ENCODE measurements at regions not wholly inside any gene's neighbourhood (a gene's known extent, or its start where the extent isn't known, plus 50 kb on each side); places are given as distances from the start of the nearest gene placed in this dataset.

GRCh38 chr9:104256696-104257062 lies 162.6 kb downstream of the SMC2 start:
- DNase-seq = no peak

GRCh38 chr9:104258296-104259011 lies 164.3 kb downstream of the SMC2 start:
- Histone ChIP-seq H3K9me3 (ENCODE audit: control extremely low read depth in 1 of 5, control insufficient read depth in 4 of 5, insufficient read depth in 2 of 5, low read depth in 1 of 5, low read length in 4 of 5) (peaks cover 0 to 3% (median 0%) of the 10 kb centered on the region in 5 experiments), H3K36me3 (ENCODE audit: control insufficient read depth in 4 of 4, insufficient read depth in 4 of 4, low read length in 3 of 4) (no peaks in the 10 kb centered on the region), H3K27me3 (replicated peaks in 2 of 5; ENCODE audit: control insufficient read depth in 4 of 5, insufficient read depth in 5 of 5, low read length in 4 of 5) (peaks cover 0 to 3% (median 0%) of the 10 kb centered on the region in 5 experiments), H3K4me1 (ENCODE audit: control extremely low read depth in 1 of 4, control insufficient read depth in 4 of 4, insufficient read depth in 4 of 4, low read length in 3 of 4) (no peaks in the 10 kb centered on the region), H3K4me3 (ENCODE audit: control insufficient read depth in 1 of 7, extremely low read depth in 1 of 7, insufficient read depth in 4 of 7, low read depth in 2 of 7, low read length in 6 of 7) (no peak overlapping the region), H3K27ac (ENCODE audit: insufficient read depth in 1 of 2, low read depth in 1 of 2, low read length in 2 of 2, poor library complexity in 1 of 2, severe bottlenecking in 2 of 2) (no peak overlapping the region)
- 15% methylated on average over 10 of the region's 10 CpGs for WGBS (ENCODE audit: insufficient coverage)
- DNase-seq = no peak
- ChIA-PET POLR2A (no interaction called here), CTCF (no interaction called here)

More at GRCh38 chr9:104256696-104257062, 162.6 kb downstream of the SMC2 start:
- no peaks in the 10 kb centered on the region for H3K4me1 ChIP-seq (ENCODE audit: control extremely low read depth in 1 of 4, control insufficient read depth in 4 of 4, insufficient read depth in 4 of 4, low read length in 3 of 4)
- no peak overlapping the region for H3K27ac ChIP-seq (ENCODE audit: insufficient read depth in 1 of 2, low read depth in 1 of 2, low read length in 2 of 2, poor library complexity in 1 of 2, severe bottlenecking in 2 of 2)
- CTCF ChIA-PET = no interaction called here
- no peak overlapping the region for H3K4me3 ChIP-seq (ENCODE audit: control insufficient read depth in 1 of 7, extremely low read depth in 1 of 7, insufficient read depth in 4 of 7, low read depth in 2 of 7, low read length in 6 of 7)
- H3K27me3 ChIP-seq (replicated peaks in 2 of 5; ENCODE audit: control insufficient read depth in 4 of 5, insufficient read depth in 5 of 5, low read length in 4 of 5) = peaks cover 0 to 3% (median 0%) of the 10 kb centered on the region in 5 experiments
- POLR2A ChIA-PET = no interaction called here
- H3K36me3 ChIP-seq (ENCODE audit: control insufficient read depth in 4 of 4, insufficient read depth in 4 of 4, low read length in 3 of 4) = no peaks in the 10 kb centered on the region
- H3K9me3 ChIP-seq (ENCODE audit: control extremely low read depth in 1 of 5, control insufficient read depth in 4 of 5, insufficient read depth in 2 of 5, low read depth in 1 of 5, low read length in 4 of 5) = peaks cover 0 to 3% (median 0%) of the 10 kb centered on the region in 5 experiments

GRCh38 chr9:104260004-104260403 lies 165.9 kb downstream of the SMC2 start:
- Histone ChIP-seq H3K4me1 (ENCODE audit: control extremely low read depth in 1 of 4, control insufficient read depth in 4 of 4, insufficient read depth in 4 of 4, low read length in 3 of 4) (no peaks in the 10 kb centered on the region), H3K36me3 (ENCODE audit: control insufficient read depth in 4 of 4, insufficient read depth in 4 of 4, low read length in 3 of 4) (no peaks in the 10 kb centered on the region), H3K9me3 (ENCODE audit: control extremely low read depth in 1 of 5, control insufficient read depth in 4 of 5, insufficient read depth in 2 of 5, low read depth in 1 of 5, low read length in 4 of 5) (no peaks in the 10 kb centered on the region), H3K27ac (ENCODE audit: insufficient read depth in 1 of 2, low read depth in 1 of 2, low read length in 2 of 2, poor library complexity in 1 of 2, severe bottlenecking in 2 of 2) (no peak overlapping the region), H3K4me3 (ENCODE audit: control insufficient read depth in 1 of 7, extremely low read depth in 1 of 7, insufficient read depth in 4 of 7, low read depth in 2 of 7, low read length in 6 of 7) (no peak overlapping the region), H3K27me3 (replicated peaks in 2 of 5; ENCODE audit: control insufficient read depth in 4 of 5, insufficient read depth in 5 of 5, low read length in 4 of 5) (peaks cover 0 to 3% (median 0%) of the 10 kb centered on the region in 5 experiments)
- WGBS (ENCODE audit: insufficient coverage) = 51% methylated on average over 2 of the region's 3 CpGs
- ChIA-PET CTCF (interaction anchor here (0.7 kb wide), 1 partner anchor 8 kb away, joined by 3 read pairs; no protein-coding TSS in a partner anchor), POLR2A (no interaction called here)
- DNase-seq = no peak

GRCh38 chr9:104263942-104264341 lies 169.8 kb downstream of the SMC2 start:
- POLR2A ChIA-PET = no interaction called here
- Histone ChIP-seq H3K36me3 (ENCODE audit: control insufficient read depth in 4 of 4, insufficient read depth in 4 of 4, low read length in 3 of 4) (no peaks in the 10 kb centered on the region), H3K4me3 (ENCODE audit: control insufficient read depth in 1 of 7, extremely low read depth in 1 of 7, insufficient read depth in 4 of 7, low read depth in 2 of 7, low read length in 6 of 7) (no peak overlapping the region), H3K4me1 (ENCODE audit: control extremely low read depth in 1 of 4, control insufficient read depth in 4 of 4, insufficient read depth in 4 of 4, low read length in 3 of 4) (no peaks in the 10 kb centered on the region), H3K27me3 (replicated peaks in 2 of 5; ENCODE audit: control insufficient read depth in 4 of 5, insufficient read depth in 5 of 5, low read length in 4 of 5) (peaks cover 0 to 3% (median 0%) of the 10 kb centered on the region in 5 experiments), H3K9me3 (ENCODE audit: control extremely low read depth in 1 of 5, control insufficient read depth in 4 of 5, insufficient read depth in 2 of 5, low read depth in 1 of 5, low read length in 4 of 5) (no peaks in the 10 kb centered on the region), H3K27ac (ENCODE audit: insufficient read depth in 1 of 2, low read depth in 1 of 2, low read length in 2 of 2, poor library complexity in 1 of 2, severe bottlenecking in 2 of 2) (no peak overlapping the region)
- CTCF ChIA-PET = no interaction called here
- 100% methylated on average over 1 of the region's 2 CpGs for WGBS (ENCODE audit: insufficient coverage)
- no peak for DNase-seq

- ChIA-PET CTCF (no interaction called here), POLR2A (no interaction called here)
- no CpG with 5 or more reads among the region's 1 CpG for WGBS (ENCODE audit: insufficient coverage)
- H3K27me3 ChIP-seq (replicated peaks in 2 of 5; ENCODE audit: control insufficient read depth in 4 of 5, insufficient read depth in 5 of 5, low read length in 4 of 5) = peaks cover 0 to 3% (median 0%) of the 10 kb centered on the region in 5 experiments
- no peak overlapping the region for H3K4me3 ChIP-seq (ENCODE audit: control insufficient read depth in 1 of 7, extremely low read depth in 1 of 7, insufficient read depth in 4 of 7, low read depth in 2 of 7, low read length in 6 of 7)
- DNase-seq = no peak
- H3K36me3 ChIP-seq (ENCODE audit: control insufficient read depth in 4 of 4, insufficient read depth in 4 of 4, low read length in 3 of 4) = no peaks in the 10 kb centered on the region
- H3K9me3 ChIP-seq (ENCODE audit: control extremely low read depth in 1 of 5, control insufficient read depth in 4 of 5, insufficient read depth in 2 of 5, low read depth in 1 of 5, low read length in 4 of 5) = no peaks in the 10 kb centered on the region
- no peaks in the 10 kb centered on the region for H3K4me1 ChIP-seq (ENCODE audit: control extremely low read depth in 1 of 4, control insufficient read depth in 4 of 4, insufficient read depth in 4 of 4, low read length in 3 of 4)
- no peak overlapping the region for H3K27ac ChIP-seq (ENCODE audit: insufficient read depth in 1 of 2, low read depth in 1 of 2, low read length in 2 of 2, poor library complexity in 1 of 2, severe bottlenecking in 2 of 2)
Observed at GRCh38 chr9:104264431-104264830, 170.3 kb downstream of the SMC2 start.

- ChIA-PET POLR2A (no interaction called here), CTCF (no interaction called here)
- no peaks in the 10 kb centered on the region for H3K36me3 ChIP-seq (ENCODE audit: control insufficient read depth in 4 of 4, insufficient read depth in 4 of 4, low read length in 3 of 4)
- H3K27me3 ChIP-seq (replicated peaks in 2 of 5; ENCODE audit: control insufficient read depth in 4 of 5, insufficient read depth in 5 of 5, low read length in 4 of 5) = no peaks in the 10 kb centered on the region
- H3K27ac ChIP-seq (ENCODE audit: insufficient read depth in 1 of 2, low read depth in 1 of 2, low read length in 2 of 2, poor library complexity in 1 of 2, severe bottlenecking in 2 of 2) = no peak overlapping the region
- no peaks in the 10 kb centered on the region for H3K4me1 ChIP-seq (ENCODE audit: control extremely low read depth in 1 of 4, control insufficient read depth in 4 of 4, insufficient read depth in 4 of 4, low read length in 3 of 4)
- no peak for DNase-seq
- H3K4me3 ChIP-seq (ENCODE audit: control insufficient read depth in 1 of 7, extremely low read depth in 1 of 7, insufficient read depth in 4 of 7, low read depth in 2 of 7, low read length in 6 of 7) = no peak overlapping the region
- peaks cover 0 to 2% (median 0%) of the 10 kb centered on the region in 5 experiments for H3K9me3 ChIP-seq (ENCODE audit: control extremely low read depth in 1 of 5, control insufficient read depth in 4 of 5, insufficient read depth in 2 of 5, low read depth in 1 of 5, low read length in 4 of 5)
Observed at GRCh38 chr9:104269374-104269773, 175.3 kb downstream of the SMC2 start.

- POLR2A ChIA-PET = no interaction called here
- H3K4me1 ChIP-seq (ENCODE audit: control extremely low read depth in 1 of 4, control insufficient read depth in 4 of 4, insufficient read depth in 4 of 4, low read length in 3 of 4) = no peaks in the 10 kb centered on the region
- H3K9me3 ChIP-seq (ENCODE audit: control extremely low read depth in 1 of 5, control insufficient read depth in 4 of 5, insufficient read depth in 2 of 5, low read depth in 1 of 5, low read length in 4 of 5) = peaks cover 0 to 2% (median 0%) of the 10 kb centered on the region in 5 experiments
- CTCF ChIA-PET = no interaction called here
- 96% methylated on average over 3 of the region's 4 CpGs for WGBS (ENCODE audit: insufficient coverage)
- no peaks in the 10 kb centered on the region for H3K36me3 ChIP-seq (ENCODE audit: control insufficient read depth in 4 of 4, insufficient read depth in 4 of 4, low read length in 3 of 4)
- H3K27me3 ChIP-seq (replicated peaks in 2 of 5; ENCODE audit: control insufficient read depth in 4 of 5, insufficient read depth in 5 of 5, low read length in 4 of 5) = no peaks in the 10 kb centered on the region
- H3K4me3 ChIP-seq (ENCODE audit: control insufficient read depth in 1 of 7, extremely low read depth in 1 of 7, insufficient read depth in 4 of 7, low read depth in 2 of 7, low read length in 6 of 7) = no peak overlapping the region
- no peak for DNase-seq
- no peak overlapping the region for H3K27ac ChIP-seq (ENCODE audit: insufficient read depth in 1 of 2, low read depth in 1 of 2, low read length in 2 of 2, poor library complexity in 1 of 2, severe bottlenecking in 2 of 2)
Observed at GRCh38 chr9:104269996-104270963, 176.2 kb downstream of the SMC2 start.
